CD4-positive, alpha-beta T cell treated with Interleukin-4 for 4 hours (primary cell): ENCODE measurements at regions not wholly inside any gene's neighbourhood (a gene's known extent, or its start where the extent isn't known, plus 50 kb on each side); places are given as distances from the start of the nearest gene placed in this dataset.

Experiments used
- DNase-seq: peaks from one replicate; pipeline ENCODE4 v3.0.0-alpha.2; 2020

DNA sequence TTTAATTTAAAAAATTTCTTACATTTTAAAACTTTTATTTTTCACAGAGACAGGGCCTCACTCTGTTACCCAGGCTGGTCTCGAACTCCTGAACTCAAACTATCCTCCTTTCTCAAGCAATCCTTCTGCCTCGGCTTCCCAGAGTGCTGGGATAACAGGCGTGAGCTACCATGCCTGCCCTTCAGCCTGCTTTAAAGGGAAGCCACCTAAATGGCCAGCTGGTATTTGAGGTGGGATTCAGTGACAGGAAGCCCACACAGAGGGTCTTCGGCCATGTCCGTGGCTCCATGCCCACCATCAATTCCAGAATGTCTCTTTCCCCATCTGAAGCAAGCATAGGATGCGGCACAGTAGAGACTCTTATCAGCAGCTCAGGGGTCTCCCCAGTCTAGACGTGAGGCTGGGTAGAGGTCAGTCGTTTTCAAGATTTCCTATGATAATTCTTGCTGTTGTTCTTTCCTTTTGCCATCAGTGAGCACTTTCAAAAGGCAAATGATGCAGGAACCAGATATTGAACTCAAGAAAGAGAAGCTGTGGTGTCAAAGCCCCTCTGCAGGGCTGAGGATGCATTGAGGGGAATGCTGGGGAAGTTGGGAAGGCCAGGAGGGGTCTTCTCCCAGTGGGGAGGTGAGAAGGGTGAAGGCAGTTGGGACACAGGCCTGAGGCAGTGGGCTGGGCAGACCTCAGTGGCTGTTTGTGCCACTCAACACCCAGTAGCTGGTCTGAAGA lies 291.5 kb upstream of the IGFBP3 start:
- DNase-seq = no peak

DNA sequence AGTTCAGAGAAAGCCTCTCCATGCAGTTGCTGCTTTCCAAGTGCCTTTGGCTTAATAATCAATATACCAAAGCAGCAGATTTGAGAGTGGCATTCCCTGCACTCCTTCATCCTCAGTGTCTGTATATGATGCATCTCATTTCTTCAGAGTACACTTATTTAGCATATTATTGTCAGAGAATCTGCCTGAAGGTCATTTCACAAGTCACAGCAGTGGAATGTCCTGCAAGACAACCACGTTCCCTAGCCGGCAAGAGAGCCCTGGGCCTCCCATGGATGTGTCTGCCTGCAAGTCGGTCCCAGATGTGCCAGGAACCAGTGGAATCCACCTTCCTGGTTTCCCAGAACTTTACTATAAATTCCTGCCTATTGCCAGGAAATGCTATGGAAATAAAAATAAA lies 289.4 kb upstream of the IGFBP3 start:
- DNase-seq = no peak

DNA sequence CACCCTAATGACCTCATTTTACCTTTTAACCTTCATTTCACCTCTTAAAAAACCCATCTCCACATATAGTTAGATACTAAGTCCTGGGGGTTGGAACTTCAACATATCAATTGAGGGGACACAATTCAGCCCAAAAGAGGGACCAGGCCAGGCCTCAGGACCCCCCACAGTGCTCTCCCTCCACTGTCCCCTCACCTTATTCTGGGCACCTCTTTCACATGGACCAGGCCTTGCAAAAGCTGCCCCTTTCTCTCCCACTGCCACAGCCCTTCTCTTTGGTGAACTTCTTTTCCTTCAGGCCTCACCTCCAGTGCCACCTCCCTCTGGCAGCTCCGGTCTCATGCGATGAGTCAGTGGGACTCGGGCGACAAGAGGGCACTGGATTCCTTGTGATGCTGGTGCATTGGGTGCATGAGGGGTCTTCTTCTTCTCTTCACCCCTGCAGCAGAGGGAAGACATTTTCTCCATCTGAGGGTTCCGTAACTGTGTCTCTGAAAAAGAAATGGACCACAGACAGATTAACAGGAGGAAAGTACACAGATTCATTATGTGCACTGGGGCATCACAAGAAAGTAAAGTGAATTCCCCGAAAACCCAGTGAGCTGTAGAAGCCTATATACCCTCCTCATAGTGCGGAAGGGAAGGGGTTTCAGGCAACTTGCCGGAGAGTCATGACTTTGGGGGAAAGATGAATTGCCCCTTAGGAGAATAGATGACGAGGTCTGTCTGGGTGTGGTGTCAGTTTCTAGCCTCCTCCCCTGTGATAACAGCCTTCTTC lies 288.7 kb upstream of the IGFBP3 start:
- DNase-seq = no peak

DNA sequence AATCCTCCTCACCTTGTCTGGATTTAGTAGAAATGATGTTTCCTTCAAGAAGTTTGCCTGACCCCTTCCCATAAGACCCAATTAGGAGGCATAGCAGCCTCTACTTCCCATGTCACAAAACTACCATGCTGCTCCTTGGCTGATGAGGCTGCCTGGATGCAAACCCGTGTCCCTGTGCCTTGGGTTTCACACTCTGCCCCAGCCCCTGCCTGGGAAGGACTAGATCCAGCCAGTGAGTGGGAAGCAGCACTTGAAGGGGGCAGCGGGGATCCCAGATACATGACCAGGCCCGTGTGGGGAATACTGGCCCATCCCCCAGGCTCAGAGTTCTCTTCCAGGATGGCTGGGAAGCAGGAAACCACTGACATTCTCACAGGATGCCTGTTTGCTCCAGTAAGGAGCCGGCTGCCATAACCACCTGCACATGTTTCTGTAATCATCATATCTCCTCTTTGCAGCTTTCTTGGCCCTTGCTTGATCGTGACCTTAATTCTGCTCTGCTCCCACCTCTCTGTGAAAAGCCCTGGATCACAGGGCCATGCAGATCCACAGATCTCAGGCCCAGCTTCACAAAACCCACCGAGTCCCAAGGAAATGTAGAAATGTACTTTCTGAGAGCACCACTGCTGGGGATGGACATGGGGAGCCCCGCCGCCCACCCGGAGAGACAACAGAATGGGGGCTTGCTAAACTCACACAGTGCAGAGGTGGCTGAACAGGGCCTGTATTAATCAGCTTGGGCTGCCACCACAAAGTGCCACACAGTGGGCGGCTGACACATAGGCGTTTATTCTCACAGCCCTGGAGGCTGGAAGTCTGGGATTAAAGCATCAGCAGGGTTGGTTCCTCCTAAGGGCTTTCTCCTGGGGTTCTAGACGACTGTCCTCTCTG lies 287.8 kb upstream of the IGFBP3 start:
- no peak for DNase-seq

DNA sequence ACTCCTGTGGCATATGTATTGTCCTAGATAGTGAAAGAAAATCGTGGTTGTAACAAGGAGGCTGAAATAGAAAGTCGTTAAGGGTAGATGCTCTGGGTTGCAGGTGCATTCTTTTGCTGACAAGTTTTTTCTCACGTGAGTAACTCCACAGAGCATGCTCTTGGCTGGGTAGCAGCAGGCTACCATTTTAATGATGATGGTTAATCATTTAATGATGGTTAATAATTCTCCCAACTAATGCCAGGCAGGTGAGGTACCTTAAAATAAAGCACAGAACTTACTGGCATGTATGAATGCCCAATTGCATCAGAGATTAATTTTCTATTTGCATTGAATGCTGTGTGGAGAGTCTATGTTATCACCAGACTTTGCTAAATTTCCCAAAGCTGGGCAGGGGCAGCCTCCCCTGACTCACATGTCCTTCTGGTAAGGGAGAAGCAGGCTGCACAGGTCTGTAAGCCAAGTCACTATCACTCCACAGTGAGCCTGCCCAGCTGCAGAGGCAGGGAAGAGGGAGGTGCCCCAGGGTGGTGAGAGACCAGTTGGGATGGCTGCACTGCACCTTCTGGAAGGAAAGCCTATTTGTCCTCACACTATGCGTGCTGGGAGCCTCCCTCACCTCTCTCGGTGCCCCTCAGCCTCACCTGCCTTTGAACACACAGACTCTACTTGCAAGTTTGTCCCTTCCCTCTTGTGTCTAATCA lies 287.0 kb upstream of the IGFBP3 start:
- no peak for DNase-seq

DNA sequence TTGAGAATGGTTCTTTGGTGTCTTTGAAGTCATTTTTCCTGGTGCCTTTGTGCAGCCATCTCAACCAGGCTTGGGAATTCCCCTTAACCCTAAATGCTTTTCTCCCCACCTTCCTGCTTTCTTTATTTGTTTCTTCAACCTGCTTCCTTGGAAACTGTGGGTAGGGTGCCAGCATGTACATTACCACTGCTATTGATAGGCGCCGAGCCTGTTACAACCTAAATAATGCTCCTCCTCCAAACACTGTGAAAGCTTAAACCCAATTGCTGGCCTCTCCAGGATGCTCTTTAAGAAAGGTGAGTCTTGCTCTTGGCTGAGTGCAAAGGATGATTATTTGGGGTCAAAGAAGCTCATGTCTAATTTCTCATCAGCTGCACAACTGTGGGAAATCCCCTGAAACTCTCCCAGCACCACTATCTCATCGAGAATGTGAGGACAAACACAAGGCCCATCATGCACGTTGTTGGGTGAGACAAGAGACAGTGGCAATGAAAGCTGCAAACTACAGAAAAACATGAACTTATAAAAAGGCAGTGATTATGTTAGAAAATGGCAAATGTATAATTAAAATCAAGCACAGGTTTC lies 285.5 kb upstream of the IGFBP3 start:
- peak; percentile 0 for DNase-seq

DNA sequence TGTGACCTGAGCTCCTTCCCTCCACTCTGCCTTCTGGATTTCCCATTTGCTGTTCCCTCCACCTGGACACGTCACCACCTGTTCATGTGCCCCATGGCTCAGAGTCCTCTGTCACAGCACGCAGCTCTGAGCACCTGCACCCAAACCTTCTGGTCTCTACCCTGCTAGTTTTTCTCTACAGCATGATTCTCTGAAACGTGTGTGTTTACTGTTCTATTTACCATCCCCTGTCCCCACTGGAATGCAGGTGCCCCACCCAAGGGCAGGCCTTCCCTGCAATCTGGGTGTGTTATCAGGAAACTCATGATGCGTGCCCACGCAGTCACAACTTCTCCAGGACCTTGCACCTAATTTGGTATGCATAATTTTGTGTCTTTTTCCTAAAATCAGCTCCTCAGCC lies 284.4 kb upstream of the IGFBP3 start:
- no peak for DNase-seq

DNA sequence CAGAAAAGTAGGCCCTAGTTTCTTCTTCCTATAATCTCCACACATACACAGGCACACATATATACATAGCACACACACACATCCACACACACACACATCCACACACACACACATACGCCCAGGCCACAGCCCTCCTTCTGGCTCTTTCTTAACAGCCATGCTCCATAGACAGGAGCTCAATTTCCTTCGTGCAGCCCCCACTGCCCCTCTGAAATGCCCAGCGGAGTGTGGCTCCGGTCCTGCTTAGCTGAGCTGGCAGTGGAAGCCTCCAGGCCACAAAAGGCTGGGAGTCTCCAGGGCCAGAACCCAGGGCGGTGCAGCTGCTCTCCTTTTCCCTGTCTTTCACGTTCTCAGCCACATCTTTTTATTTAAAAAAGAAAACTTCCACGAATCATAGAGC lies 282.9 kb upstream of the IGFBP3 start:
- no peak for DNase-seq

DNA sequence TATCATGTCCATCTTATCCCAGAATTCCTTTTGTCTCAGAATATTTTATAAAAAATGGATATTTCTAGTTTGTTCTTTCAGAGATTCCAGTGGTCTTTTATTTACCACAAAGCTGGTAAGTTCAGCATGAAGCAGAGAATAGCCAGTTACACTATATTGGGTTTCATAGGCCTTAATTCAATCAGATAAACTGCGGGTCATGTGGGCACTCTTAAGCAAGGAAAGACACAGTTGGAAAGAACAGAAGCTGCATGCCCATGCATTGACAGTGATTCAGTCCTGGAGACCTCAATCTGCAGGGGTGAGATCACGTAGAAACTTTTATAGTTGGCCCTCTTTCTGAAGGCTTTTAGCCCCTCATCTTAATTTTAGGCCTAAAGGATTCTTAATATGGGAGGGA lies 281.3 kb upstream of the IGFBP3 start:
- DNase-seq = no peak

DNA sequence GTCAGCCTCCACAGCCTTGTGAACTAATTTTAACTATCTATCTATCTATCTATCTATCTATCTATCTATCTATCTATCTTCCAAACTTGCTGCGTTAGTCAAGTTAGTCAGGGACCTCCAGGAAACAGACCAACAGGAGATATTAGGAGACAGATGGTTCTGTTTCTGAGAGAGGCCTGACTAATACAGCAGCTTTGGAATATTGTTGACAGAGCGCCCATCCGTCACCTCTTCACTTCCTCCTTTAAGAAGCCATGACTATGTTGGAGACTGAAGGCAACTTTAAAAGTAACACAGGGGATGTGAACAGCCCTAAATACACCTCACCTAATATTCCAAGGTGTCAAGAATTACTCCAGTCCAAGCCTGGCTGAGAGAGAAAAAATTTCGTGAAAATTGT lies 280.9 kb upstream of the IGFBP3 start:
- no peak for DNase-seq

DNA sequence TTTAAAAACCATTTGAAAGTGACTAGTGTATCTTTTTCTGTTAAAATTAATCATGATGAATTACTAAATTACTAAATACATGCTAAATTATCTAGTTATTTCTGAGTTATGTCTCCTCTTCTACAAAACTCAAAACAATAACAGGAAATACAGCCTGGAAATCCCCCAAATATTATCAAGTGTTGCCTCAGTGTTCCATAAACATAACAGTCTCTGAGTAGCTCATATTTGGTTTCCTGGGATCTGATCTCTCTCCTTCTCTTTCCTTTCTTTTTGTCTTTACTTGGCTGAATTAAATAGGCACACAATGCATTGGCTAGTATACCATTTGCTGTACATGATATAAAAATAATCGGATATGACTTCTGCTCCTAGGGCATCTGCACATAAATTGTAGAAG lies 277.6 kb upstream of the IGFBP3 start:
- no peak for DNase-seq

DNA sequence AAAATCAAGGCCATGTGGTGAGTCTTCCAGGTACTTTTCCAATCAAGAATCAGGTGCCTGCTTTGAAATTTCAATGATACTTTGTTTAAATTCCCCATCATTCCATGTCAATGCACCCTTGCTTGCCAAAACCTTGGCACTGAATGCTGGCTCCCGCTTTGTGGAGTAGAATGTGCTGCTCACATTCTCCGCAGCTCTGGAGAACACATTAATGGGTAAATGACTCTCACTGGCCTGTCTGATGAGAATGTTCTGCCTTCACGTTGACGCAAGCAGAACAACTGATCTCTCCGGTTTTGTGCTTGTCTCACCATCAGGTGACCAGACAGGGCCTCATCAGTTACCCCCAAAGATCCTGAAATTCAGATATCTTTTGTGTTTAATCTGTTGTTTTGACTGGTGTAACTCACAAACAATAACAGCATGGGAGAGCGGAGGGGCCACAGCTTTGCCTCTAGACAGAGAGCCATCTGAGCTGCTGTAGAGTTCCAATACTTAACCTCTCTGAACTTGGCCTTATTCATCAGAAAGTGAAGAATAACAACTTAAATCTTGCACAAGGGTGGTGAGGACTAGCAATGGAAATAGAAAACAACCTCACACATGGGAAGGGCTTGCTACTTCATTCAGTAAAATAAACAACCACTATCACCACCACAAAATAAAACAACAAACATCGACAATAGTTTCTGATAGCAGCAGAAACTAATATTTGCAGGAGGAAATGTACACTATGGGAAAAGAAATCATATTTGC lies 276.9 kb upstream of the IGFBP3 start:
- no peak for DNase-seq

DNA sequence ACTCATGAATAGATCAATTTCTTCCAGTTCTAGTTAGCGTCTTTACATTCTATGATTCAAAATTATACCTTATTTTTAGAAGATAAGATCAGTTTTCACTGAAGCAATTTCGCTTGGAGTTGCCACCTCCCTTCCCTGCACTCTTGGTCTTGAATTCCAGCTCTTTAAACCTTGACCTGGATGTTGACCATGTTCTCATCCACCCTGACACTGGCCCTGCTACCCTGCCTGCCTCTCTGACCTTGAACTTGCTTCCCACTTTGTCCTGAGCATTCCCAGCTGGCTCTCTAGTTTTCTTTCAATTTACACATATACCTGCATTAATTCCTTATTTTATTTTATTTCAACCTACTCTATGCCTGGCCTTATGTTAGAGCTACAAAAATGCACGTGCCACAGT lies 274.9 kb upstream of the IGFBP3 start:
- DNase-seq = no peak

DNA sequence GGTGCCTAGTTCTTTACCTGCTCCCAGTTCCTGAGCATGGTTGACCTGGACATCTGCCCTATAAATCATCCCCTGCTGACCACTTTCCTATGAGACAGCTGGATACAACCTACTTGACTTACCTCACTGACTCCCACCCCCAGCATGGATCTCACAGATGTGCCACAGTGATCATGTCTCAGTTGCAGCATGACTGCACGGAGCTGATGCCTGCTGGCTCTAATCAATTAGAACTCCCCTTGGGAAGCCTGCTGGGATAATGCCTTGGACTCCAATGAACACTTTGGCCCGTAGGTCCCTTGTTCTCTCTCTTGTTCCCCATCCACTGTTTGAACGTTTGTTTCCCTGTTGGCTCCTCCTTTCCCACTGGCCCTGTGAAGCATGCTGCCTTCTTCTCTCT lies 271.2 kb upstream of the IGFBP3 start:
- DNase-seq = no peak

DNA sequence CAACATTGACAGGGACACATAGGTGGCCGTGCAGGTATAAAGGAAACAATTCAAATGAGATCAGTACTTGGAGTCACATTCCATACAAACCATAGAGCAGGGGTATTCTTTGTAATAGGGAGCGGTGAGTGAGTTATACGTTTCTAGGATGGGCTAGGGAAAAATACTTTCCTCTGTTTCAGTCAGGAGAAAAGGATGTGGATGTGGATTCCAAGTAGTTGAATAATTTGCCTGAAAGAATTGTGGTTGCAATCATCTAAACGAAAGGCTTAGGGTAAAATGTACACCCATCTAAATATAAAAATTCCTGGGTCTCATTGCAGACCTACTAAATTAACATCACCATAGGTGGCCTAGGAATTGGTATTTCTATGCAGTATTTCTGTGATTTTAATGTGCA lies 270.7 kb upstream of the IGFBP3 start:
- DNase-seq = no peak

DNA sequence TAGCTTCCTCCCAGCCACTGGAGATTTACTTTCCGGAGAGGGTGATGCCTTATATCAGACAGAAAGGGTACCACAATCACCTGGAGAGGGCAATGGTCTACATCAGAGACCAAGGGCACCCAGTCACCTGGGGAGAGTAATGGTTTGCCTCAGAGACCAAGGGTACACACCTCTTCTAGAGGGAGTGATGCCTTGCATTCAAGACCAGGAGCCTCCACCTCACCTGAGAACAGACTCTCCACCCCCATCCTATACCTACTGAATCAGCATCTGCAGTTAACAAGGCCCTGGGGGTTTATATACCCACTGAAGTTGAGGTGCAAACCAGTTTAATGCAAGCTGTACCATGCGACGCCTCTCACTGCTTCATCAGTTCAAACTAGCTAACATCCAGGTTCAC lies 270.2 kb upstream of the IGFBP3 start:
- no peak for DNase-seq

DNA sequence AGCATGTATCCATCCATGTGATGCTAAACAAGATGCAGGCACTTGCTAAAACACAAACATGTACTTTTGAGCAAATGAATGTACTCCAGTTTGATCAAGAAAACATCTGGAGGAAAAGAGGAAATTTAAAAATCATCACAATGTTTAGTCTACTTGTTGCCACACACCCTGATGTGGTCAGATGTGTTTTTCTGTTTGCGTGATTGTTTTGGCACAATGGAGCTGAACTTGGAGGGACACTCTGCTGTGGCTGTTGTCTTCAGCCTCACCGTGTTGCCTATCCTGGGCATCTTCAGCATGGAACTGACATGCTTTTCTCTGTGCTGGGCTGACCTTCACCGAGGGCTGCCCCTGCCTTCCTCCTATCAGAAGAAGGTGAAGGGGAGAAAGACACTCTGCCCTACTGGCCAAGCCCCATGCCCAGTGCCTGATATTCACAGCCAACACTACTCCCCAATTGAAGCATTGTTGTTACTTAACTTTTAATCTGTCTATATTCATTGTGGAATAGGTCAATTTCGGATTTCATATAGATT lies 268.3 kb upstream of the IGFBP3 start:
- no peak for DNase-seq

DNA sequence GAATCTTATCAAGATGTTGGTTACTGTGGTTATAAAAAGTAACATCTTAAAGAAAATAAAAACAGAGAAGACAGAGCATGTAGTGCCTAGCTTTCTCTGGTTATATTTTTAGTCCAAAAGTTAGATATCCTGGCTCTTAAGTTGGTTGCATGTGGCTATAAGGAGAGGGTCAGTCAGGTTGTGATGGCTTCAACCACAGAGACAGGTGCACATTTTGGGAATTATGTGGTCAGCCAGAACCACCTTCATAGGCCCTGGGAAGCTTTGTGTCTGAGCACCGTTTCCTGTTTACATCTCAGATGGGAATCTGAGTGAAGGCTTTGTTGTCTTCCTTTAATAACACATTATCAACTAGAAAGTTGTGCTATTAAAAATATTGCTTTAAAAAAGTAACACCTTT lies 265.1 kb upstream of the IGFBP3 start:
- DNase-seq = no peak

DNA sequence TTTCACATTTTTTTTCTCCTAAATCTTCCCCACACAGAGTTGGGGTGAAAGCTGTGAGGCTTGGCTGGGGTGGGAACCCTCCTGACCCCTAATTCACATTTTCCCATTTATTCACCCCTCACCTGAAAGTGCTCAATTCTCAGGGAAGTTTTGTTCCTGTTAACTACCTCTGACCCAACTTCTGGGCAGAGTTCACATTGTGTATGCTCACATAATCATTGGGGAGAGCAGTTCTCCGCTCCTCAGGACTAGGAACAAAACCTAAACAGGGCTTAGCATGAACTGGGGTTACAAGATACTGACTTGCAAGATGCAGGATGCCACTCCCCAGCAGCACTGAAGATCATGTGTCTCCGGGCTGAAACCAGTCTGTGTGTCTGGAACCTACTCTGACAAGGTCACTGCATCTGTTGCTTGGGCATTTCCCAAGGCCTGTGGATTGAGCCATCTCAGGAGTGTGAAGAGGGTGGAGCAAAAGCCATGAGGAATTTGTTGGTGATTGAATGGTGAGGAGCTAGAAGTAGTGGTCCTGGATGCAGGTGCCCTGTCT lies 258.1 kb upstream of the IGFBP3 start:
- no peak for DNase-seq

DNA sequence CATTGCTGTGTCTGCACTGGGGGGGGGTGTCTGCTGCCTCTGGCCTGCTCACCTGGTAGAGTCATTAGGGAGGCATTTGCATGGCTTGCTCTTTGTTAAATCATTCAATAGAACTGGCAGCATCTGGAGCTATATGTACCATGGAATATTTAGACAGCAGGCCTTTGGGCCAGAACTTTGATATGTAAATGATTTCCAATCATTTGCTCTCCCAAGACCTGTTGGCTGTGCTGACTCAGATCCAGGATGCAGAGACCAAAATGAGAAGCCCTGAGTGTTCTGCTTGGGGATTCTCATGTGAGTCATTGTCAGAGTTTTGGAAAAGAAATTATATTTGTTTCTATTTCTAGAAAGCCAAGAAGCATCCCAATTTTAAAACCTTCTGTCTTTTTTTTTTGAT lies 257.6 kb upstream of the IGFBP3 start:
- no peak for DNase-seq

DNA sequence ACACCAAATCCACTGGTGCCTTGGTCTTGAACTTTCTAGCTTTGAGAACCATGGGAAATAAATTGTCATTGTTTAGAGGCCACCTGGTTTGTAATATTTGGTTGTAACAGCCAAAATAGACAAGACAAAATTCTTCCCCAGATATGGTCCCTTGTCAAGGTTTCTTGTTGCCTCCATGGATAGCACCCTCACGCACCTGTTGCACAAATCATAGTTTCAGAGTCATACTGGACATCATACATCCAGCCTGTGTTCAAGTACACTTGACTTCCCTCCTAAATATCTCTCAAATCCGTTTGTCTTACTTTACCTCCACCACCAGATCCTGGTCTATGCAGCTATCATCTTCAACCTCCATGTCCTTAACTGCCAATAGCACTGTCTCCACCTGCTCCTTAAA lies 256.7 kb upstream of the IGFBP3 start:
- DNase-seq = no peak
